HL-60 (cell line): ENCODE measurements at regions not wholly inside any gene's neighbourhood (a gene's known extent, or its start where the extent isn't known, plus 50 kb on each side); places are given as distances from the start of the nearest gene placed in this dataset.

Source experiments
- GABPA ChIP-seq: IDR thresholded peaks from 2 replicates; pipeline ENCODE4 v1.6.1; 2012; ENCODE audit warnings: low read depth
- POLR2AphosphoS5 ChIP-seq: IDR thresholded peaks from 2 replicates; pipeline ENCODE4 v1.6.1; 2012; ENCODE audit warnings: low read depth
- SPI1 ChIP-seq: IDR thresholded peaks from 2 replicates; pipeline ENCODE4 v1.6.1; 2012; ENCODE audit warnings: low read depth, mild to moderate bottlenecking, borderline replicate concordance
- TF ChIP-seq, protein P1 (sequence below): IDR thresholded peaks from one replicate; pipeline ENCODE4 v1.5.1; 2011; ENCODE audit warnings: low read length, control low read depth, inconsistent platforms; ENCODE audit not compliant: insufficient read depth
- TF ChIP-seq, protein P2 (sequence below): IDR thresholded peaks from 2 replicates; pipeline ENCODE4 v1.6.1; 2012; ENCODE audit warnings: low read depth; ENCODE audit not compliant: insufficient replicate concordance

DNA sequence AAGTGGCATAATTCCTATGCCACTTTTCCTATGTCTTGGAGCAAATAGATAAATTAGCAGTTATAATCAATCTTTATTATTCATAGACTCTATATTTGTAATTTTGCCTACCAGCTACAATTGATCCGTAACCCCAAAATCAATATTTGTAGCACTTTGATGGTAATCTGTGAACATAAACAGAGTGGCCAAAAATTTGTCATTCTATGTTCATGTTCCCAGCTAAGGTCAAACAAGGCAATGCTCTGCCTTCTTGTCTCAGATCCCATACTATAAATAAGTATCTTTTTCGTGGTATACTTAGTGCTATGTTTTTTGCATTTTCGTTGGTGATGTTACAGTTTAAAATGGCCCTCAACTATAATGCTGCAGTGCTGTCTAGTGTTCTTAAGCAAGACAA lies 228.5 kb downstream of the FZD1 start:
- TF ChIP-seq POLR2AphosphoS5 (no peak), SPI1 (no peak), GABPA (no peak)
- TF ChIP-seq, protein P1, sequence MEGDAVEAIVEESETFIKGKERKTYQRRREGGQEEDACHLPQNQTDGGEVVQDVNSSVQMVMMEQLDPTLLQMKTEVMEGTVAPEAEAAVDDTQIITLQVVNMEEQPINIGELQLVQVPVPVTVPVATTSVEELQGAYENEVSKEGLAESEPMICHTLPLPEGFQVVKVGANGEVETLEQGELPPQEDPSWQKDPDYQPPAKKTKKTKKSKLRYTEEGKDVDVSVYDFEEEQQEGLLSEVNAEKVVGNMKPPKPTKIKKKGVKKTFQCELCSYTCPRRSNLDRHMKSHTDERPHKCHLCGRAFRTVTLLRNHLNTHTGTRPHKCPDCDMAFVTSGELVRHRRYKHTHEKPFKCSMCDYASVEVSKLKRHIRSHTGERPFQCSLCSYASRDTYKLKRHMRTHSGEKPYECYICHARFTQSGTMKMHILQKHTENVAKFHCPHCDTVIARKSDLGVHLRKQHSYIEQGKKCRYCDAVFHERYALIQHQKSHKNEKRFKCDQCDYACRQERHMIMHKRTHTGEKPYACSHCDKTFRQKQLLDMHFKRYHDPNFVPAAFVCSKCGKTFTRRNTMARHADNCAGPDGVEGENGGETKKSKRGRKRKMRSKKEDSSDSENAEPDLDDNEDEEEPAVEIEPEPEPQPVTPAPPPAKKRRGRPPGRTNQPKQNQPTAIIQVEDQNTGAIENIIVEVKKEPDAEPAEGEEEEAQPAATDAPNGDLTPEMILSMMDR, result no peak
- TF ChIP-seq, protein P2, sequence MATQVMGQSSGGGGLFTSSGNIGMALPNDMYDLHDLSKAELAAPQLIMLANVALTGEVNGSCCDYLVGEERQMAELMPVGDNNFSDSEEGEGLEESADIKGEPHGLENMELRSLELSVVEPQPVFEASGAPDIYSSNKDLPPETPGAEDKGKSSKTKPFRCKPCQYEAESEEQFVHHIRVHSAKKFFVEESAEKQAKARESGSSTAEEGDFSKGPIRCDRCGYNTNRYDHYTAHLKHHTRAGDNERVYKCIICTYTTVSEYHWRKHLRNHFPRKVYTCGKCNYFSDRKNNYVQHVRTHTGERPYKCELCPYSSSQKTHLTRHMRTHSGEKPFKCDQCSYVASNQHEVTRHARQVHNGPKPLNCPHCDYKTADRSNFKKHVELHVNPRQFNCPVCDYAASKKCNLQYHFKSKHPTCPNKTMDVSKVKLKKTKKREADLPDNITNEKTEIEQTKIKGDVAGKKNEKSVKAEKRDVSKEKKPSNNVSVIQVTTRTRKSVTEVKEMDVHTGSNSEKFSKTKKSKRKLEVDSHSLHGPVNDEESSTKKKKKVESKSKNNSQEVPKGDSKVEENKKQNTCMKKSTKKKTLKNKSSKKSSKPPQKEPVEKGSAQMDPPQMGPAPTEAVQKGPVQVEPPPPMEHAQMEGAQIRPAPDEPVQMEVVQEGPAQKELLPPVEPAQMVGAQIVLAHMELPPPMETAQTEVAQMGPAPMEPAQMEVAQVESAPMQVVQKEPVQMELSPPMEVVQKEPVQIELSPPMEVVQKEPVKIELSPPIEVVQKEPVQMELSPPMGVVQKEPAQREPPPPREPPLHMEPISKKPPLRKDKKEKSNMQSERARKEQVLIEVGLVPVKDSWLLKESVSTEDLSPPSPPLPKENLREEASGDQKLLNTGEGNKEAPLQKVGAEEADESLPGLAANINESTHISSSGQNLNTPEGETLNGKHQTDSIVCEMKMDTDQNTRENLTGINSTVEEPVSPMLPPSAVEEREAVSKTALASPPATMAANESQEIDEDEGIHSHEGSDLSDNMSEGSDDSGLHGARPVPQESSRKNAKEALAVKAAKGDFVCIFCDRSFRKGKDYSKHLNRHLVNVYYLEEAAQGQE, result no peak
